ENCODE measurements at regions not wholly inside any gene's neighbourhood (a gene's known extent, or its start where the extent isn't known, plus 50 kb on each side); places are given as distances from the start of the nearest gene placed in this dataset.
A peak's percentile ranks its signal among the peaks of the same experiment; 100 is the strongest.

DNA sequence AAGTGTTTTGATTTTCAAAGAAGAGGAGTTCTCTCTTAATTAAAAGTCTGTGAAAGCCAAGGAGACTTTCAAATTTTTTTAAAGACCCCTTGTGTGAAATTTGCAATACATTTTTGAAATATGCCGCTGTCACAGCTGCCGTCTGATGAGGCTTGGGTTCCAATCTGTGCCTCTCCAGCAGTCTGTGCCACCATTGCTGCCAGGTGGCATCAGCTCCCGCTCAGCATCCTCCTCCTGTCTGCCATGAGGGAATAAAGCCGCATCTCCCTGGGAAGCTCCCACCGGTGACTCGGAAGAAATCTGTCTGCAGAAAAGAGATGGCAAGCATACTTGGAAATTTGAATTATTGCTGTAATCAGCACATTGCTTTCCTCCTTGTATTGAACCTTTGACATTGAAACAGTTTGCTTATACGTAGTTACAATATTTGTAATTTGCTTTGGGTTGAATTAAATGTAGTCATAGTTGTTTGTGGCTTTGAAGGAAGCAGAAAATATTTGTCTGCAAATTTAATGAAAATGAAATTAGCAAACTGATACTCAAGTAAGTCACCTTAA is 145.7 kb upstream of the SNX2 start:
- TF ChIP-seq, protein P1, sequence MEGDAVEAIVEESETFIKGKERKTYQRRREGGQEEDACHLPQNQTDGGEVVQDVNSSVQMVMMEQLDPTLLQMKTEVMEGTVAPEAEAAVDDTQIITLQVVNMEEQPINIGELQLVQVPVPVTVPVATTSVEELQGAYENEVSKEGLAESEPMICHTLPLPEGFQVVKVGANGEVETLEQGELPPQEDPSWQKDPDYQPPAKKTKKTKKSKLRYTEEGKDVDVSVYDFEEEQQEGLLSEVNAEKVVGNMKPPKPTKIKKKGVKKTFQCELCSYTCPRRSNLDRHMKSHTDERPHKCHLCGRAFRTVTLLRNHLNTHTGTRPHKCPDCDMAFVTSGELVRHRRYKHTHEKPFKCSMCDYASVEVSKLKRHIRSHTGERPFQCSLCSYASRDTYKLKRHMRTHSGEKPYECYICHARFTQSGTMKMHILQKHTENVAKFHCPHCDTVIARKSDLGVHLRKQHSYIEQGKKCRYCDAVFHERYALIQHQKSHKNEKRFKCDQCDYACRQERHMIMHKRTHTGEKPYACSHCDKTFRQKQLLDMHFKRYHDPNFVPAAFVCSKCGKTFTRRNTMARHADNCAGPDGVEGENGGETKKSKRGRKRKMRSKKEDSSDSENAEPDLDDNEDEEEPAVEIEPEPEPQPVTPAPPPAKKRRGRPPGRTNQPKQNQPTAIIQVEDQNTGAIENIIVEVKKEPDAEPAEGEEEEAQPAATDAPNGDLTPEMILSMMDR (conservative IDR thresholded peaks at IDR 0.05; ENCODE audit: control insufficient read depth, insufficient read depth, low read depth, low read length), result no peak
- no peak for DNase-seq (ENCODE audit: low read depth)

DNA sequence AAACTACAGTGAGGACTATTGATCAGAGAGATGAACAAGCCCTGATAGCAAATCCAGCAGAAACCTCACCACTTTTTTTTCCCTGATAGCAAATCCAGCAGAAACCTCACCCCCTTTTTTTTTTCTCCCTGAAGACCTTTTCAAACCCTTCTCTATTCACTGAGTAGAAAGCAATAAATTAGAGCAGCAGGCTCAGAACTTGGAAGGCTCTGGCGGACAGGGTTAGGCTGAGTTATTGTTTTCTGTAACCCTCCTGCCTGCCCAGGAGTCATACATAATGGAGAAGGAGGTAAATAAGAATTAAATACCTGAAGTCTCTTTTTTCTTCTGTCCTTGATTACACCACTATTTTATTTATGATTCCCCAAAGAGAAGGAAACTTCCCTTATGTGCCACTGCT is 136.3 kb upstream of the SNX2 start:
- TF ChIP-seq, protein P1 (conservative IDR thresholded peaks at IDR 0.05; ENCODE audit: control insufficient read depth, insufficient read depth, low read depth, low read length), result no peak
- H3K4me3 ChIP-seq (ENCODE audit: control insufficient read depth, low read depth, low read length), result no peak overlapping the region
- DNase-seq (ENCODE audit: low read depth), result no peak

More for the DNA sequence above, 145.7 kb upstream of the SNX2 start:
- no peak overlapping the region for H3K4me3 ChIP-seq (ENCODE audit: control insufficient read depth, low read depth, low read length)

DNA sequence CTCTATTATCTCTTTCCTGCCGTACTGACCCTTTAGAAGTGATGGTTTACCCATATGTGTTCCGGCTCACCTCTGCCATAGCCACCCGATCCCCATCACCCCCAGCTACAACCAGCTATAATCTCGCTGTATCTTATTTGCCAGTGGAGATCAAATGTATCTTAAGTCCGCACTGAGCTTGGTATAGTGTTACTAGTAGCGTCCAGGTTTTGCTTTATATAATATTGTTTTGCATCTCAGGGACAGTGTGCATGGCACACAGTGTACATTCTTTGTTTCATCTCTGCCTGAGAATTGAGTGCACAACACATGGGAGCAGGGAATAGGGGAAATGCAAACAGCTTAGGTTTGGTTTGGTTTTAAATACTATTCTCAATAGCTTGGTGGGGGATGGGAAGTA is 135.8 kb upstream of the SNX2 start:
- DNase-seq (ENCODE audit: low read depth), result no peak
- TF ChIP-seq, protein P1 (conservative IDR thresholded peaks at IDR 0.05; ENCODE audit: control insufficient read depth, insufficient read depth, low read depth, low read length), result no peak
- H3K4me3 ChIP-seq (ENCODE audit: control insufficient read depth, low read depth, low read length), result no peak overlapping the region

DNA sequence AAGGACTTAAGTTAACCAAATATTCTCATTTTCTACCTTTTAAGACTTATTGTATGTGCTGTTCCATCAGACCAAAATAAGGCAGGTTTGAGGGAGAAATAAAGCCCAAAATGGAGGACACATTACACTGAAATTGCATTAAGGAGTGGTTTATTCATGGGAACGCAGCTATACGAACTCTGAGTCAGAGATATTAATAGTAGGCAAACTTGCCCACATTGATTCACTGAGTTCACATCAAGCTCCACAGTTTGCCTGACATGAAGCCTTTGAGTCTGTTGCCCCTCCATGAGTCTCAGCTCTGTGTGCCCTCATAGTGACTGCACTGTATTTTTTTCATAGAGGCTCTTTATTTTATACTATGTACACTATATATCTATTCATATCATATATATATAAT is 135.0 kb upstream of the SNX2 start:
- no peak for DNase-seq (ENCODE audit: low read depth)
- TF ChIP-seq, protein P1 (conservative IDR thresholded peaks at IDR 0.05; ENCODE audit: control insufficient read depth, insufficient read depth, low read depth, low read length), result no peak
- no peak overlapping the region for H3K4me3 ChIP-seq (ENCODE audit: control insufficient read depth, low read depth, low read length)

DNA sequence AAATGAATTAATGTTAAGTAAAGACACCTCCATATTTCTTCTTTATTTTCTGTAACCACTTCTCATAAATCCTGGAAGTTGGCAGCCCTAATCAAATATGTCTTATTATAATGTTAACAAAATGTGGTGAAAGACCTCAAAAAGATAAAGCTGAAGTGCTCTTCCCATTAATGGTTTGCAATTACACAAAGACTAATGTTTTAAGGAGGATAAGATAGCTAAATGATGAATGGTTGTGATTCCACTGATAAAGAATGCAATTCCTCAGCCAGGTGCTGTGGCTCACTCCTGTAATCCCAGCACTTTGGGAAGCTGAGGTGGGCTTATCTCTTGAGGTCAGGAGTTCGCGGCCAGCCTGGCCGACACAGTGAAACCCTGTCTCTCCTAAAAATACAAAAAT is 125.8 kb upstream of the SNX2 start:
- H3K4me3 ChIP-seq (ENCODE audit: control insufficient read depth, low read depth, low read length), result no peak overlapping the region
- TF ChIP-seq, protein P1 (conservative IDR thresholded peaks at IDR 0.05; ENCODE audit: control insufficient read depth, insufficient read depth, low read depth, low read length), result no peak
- no peak for DNase-seq (ENCODE audit: low read depth)

DNA sequence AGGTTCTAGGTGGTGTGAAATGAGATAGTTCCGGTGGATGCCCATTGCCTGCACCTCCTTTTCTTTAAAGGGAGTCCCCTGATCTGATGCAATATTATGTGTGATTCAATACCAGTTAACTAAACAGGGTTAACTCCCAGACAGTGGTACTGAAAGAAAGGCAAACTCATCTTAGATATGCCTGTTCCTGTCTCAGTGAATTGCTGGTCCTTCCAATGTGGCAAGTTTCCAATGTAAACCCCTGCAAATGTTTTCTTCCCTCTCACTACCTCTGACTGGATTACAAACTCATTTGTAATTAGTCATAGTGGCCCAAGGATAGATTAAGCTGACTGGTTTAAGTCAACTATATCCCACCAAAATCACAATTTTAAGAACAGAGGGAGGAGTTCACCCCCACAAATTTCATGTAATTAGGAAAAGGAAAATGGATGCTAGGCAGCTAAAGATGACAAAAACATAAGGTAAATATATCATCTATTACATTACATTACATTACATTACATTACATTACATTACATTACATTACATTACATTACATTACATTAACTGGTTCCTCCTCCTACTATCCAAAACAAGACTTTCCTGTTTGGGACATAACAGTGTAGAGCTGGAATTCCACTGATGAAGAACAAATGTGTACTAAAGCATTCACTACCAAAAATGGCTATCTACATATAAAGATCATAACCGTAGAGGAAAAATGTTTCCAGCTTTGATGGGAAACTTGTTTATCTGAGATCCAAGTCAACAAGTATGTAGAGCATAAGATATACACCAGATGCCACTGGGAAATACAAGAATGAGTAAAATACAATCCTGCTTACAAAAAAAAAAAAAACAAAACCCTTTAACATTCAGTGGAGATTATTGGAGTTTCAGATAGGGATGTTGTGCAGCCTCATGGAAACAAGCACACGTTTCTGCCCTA is 121.5 kb upstream of the SNX2 start:
- TF ChIP-seq, protein P1 (conservative IDR thresholded peaks at IDR 0.05; ENCODE audit: control insufficient read depth, insufficient read depth, low read depth, low read length), result no peak
- peak; percentile 12 for DNase-seq (ENCODE audit: low read depth)
- H3K4me3 ChIP-seq (ENCODE audit: control insufficient read depth, low read depth, low read length), result no peak overlapping the region

Data from fibroblast of mammary gland (primary cell).